ENCODE measurements at regions not wholly inside any gene's neighbourhood (a gene's known extent, or its start where the extent isn't known, plus 50 kb on each side); places are given as distances from the start of the nearest gene placed in this dataset.
"Not testable (repeated sequence)": the region's sequence is repeated elsewhere in the genome, so short reads cannot be mapped to it uniquely, and the experiment has no call there.

DNA sequence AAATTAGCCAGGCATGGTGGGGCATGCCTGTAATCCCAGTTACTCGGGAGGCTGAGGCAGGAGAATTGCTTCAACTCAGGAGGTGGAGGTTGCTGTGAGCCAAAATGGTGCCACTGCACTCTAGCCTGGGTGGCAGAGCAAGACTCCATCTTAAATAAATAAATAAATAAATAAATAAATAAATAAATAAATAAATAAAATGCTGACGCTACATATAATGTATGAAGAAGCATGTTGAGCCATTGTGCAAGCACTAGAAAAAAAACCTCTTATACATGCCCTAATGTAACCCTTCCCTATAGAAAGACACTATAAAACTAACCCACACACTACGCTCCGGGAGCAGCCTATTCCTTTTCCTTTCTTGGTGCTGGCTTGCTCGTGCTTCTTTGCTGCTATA lies 262.3 kb upstream of the POU1F1 start:
- not testable (repeated sequence) for TF ChIP-seq EZH2 (IDR thresholded peaks at IDR 0.05; ENCODE audit: borderline replicate concordance, low read depth, low read length, poor library complexity, severe bottlenecking); CTCF (conservative IDR thresholded peaks at IDR 0.05; ENCODE audit: low read depth, low read length)
